ENCODE measurements at regions not wholly inside any gene's neighbourhood (a gene's known extent, or its start where the extent isn't known, plus 50 kb on each side); places are given as distances from the start of the nearest gene placed in this dataset.
A peak's percentile ranks its signal among the peaks of the same experiment; 100 is the strongest.

DNA sequence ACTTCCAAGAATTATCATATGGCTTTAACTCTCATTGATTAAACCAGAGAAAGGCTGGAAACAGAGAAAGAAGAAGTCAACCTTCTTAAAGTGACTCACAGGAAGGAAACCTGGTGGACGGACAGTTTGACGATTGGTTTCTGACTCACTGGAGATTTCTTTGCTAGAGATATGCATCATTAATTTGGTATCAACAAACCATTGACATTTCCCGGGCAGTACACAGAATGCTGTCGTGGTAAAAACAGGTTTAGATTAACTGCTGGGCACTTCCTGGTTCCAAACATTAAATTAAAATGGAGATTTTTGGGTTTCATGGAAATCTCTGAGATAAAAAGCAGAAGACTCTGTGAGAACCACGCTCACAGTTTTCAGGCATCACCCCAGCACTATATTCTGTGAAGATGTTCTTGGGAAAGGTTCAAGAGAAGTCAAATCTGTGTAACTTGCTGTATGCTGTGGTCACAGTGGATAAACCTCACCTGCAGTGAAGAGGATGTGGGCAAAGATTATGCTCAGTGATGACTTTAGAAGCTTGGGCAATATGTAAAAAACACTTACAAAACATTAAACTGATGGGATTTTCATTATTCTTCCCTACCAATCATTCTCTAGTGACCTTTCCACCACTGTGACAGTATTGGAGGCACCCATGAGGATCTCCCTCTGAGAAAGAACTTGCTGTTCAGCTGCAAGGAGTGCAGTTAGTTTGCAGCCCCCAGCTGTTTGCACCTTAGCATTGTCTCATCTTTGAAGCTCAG, 61.1 kb upstream of the CD44 start:
- Histone ChIP-seq H2AFZ (ENCODE audit: low read length) (peak overlapping the region; percentile 70), H3K4me3 (ENCODE audit: insufficient read depth, low read length) (no peak overlapping the region), H3K79me2 (ENCODE audit: insufficient read depth, low read length) (no peaks in the 10 kb centered on the region), H3K27ac (ENCODE audit: low read depth, low read length) (peak overlapping the region; percentile 70), H4K20me1 (ENCODE audit: insufficient read depth, low read length) (no peaks in the 10 kb centered on the region), H3K9me3 (ENCODE audit: low read depth, low read length) (no peaks in the 10 kb centered on the region), H3K4me1 (ENCODE audit: insufficient read depth, low read length) (peaks cover 26% of the 10 kb centered on the region), H3K4me2 (ENCODE audit: insufficient read depth, low read length) (peak overlapping the region; percentile 21), H3K36me3 (ENCODE audit: insufficient read depth, low read length) (no peaks in the 10 kb centered on the region), H3K27me3 (ENCODE audit: insufficient read depth, low read length) (no peaks in the 10 kb centered on the region)
- TF ChIP-seq, protein P1, sequence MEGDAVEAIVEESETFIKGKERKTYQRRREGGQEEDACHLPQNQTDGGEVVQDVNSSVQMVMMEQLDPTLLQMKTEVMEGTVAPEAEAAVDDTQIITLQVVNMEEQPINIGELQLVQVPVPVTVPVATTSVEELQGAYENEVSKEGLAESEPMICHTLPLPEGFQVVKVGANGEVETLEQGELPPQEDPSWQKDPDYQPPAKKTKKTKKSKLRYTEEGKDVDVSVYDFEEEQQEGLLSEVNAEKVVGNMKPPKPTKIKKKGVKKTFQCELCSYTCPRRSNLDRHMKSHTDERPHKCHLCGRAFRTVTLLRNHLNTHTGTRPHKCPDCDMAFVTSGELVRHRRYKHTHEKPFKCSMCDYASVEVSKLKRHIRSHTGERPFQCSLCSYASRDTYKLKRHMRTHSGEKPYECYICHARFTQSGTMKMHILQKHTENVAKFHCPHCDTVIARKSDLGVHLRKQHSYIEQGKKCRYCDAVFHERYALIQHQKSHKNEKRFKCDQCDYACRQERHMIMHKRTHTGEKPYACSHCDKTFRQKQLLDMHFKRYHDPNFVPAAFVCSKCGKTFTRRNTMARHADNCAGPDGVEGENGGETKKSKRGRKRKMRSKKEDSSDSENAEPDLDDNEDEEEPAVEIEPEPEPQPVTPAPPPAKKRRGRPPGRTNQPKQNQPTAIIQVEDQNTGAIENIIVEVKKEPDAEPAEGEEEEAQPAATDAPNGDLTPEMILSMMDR (IDR thresholded peaks at IDR 0.05; ENCODE audit: extremely low read depth, low read depth, low read length) = no peak
- DNase-seq (ENCODE audit: insufficient read length, low spot score, missing footprints) = peak; percentile 15

DNA sequence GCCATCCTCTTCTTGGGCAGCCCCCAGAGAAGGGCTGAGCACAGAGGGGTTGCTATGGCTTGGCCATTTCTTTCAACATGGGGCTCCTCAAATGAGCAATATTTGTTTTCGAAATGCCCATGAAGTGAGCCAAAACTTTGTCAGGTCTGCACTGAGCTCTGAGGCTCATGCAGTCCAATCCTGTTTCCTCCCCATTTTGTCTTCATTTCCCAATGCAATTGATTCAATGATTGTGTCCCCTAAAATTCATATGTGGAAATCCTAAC, 60.6 kb upstream of the CD44 start:
- no peak for DNase-seq (ENCODE audit: insufficient read length, low spot score, missing footprints)
- peak overlapping the region; percentile 70 for H2AFZ ChIP-seq (ENCODE audit: low read length)
- H3K4me2 ChIP-seq (ENCODE audit: insufficient read depth, low read length) = no peak overlapping the region

DNA sequence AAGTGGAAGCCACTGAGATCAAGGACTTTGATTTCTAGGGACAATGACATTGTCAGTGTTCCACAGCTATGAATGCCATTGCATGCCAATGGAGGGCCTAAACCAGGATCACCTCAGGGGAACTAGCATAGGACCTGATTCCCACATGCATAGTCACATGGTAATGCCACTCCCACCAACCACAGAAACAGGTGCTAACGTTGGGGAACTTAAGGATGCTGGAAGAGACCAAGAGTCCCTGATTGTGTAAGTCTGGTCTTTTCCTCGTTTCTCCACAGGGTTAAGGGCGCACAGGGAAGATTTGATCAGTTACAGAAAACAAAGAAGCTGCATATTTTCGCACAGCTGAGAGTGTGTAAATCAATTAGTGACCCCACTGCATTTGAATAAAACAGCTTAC, 59.4 kb upstream of the CD44 start:
- Histone ChIP-seq H3K4me3 (ENCODE audit: insufficient read depth, low read length) (no peak overlapping the region), H4K20me1 (ENCODE audit: insufficient read depth, low read length) (no peaks in the 10 kb centered on the region), H3K36me3 (ENCODE audit: insufficient read depth, low read length) (no peaks in the 10 kb centered on the region), H3K27me3 (ENCODE audit: insufficient read depth, low read length) (no peaks in the 10 kb centered on the region), H3K79me2 (ENCODE audit: insufficient read depth, low read length) (no peaks in the 10 kb centered on the region), H2AFZ (ENCODE audit: low read length) (no peak overlapping the region), H3K4me1 (ENCODE audit: insufficient read depth, low read length) (peaks cover 41% of the 10 kb centered on the region), H3K4me2 (ENCODE audit: insufficient read depth, low read length) (no peak overlapping the region), H3K27ac (ENCODE audit: low read depth, low read length) (no peak overlapping the region), H3K9me3 (ENCODE audit: low read depth, low read length) (no peaks in the 10 kb centered on the region)
- TF ChIP-seq, protein P1 (IDR thresholded peaks at IDR 0.05; ENCODE audit: extremely low read depth, low read depth, low read length) = no peak
- no peak for DNase-seq (ENCODE audit: insufficient read length, low spot score, missing footprints)

More for the DNA sequence above, 60.6 kb upstream of the CD44 start:
- Histone ChIP-seq H3K4me1 (ENCODE audit: insufficient read depth, low read length) (peaks cover 31% of the 10 kb centered on the region), H3K27me3 (ENCODE audit: insufficient read depth, low read length) (no peaks in the 10 kb centered on the region), H3K79me2 (ENCODE audit: insufficient read depth, low read length) (no peaks in the 10 kb centered on the region), H3K4me3 (ENCODE audit: insufficient read depth, low read length) (no peak overlapping the region), H3K36me3 (ENCODE audit: insufficient read depth, low read length) (no peaks in the 10 kb centered on the region), H4K20me1 (ENCODE audit: insufficient read depth, low read length) (no peaks in the 10 kb centered on the region), H3K27ac (ENCODE audit: low read depth, low read length) (peak overlapping the region; percentile 70), H3K9me3 (ENCODE audit: low read depth, low read length) (no peaks in the 10 kb centered on the region)
- TF ChIP-seq, protein P1 (IDR thresholded peaks at IDR 0.05; ENCODE audit: extremely low read depth, low read depth, low read length) = no peak

DNA sequence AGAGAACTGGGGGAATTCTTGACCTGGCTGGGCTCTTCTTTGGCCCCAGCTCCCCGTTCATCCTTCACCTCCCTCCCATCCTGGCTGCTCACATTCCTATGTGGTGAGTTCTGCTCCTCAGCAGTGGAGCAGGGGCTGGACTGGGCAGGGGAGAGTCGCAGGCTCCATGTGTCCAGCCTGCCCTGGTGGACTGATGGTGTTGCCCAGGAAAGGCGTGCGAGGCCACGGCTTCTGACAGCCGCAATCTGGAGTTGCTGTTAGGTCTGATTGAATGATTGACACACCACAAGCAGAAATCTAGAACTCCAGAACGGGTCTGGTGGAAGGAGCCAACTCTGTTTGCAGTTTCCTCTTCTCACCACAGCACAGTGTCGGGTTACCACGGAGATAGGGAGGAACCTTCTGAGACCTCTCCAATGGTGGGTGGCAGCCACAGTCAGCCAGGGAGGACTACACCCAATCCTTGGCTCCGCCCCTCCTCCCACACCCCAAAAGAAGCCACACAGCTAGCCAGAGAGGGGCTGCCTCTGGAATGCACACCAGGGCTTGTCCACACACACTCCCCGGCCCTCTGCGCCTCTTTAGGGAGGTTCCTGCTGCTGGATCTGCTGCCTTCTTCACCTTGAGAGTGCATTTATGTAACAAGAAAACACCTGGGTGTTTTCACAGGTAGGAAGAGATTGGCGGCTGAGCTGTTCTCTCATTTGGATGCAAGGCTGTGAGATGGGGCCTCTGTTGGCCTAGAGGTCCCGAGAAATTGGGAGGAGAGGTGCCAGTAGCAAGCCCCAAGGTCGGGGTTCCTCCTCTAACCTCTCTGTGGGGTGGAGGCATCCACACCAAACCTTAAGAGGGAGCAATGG, 56.4 kb upstream of the CD44 start:
- no peaks in the 10 kb centered on the region for H3K27me3 ChIP-seq (ENCODE audit: insufficient read depth, low read length)
- H4K20me1 ChIP-seq (ENCODE audit: insufficient read depth, low read length) = no peaks in the 10 kb centered on the region
- peak overlapping the region; percentile 76 for H2AFZ ChIP-seq (ENCODE audit: low read length)
- DNase-seq (ENCODE audit: insufficient read length, low spot score, missing footprints) = peak; percentile 90
- peak overlapping the region; percentile 58 for H3K4me2 ChIP-seq (ENCODE audit: insufficient read depth, low read length)
- H3K4me1 ChIP-seq (ENCODE audit: insufficient read depth, low read length) = peaks cover 37% of the 10 kb centered on the region
- H3K4me3 ChIP-seq (ENCODE audit: insufficient read depth, low read length) = peak overlapping the region; percentile 31
- H3K36me3 ChIP-seq (ENCODE audit: insufficient read depth, low read length) = no peaks in the 10 kb centered on the region
- H3K79me2 ChIP-seq (ENCODE audit: insufficient read depth, low read length) = no peaks in the 10 kb centered on the region
- TF ChIP-seq, protein P1 (IDR thresholded peaks at IDR 0.05; ENCODE audit: extremely low read depth, low read depth, low read length) = no peak
- H3K9me3 ChIP-seq (ENCODE audit: low read depth, low read length) = no peaks in the 10 kb centered on the region
- H3K27ac ChIP-seq (ENCODE audit: low read depth, low read length) = peak overlapping the region; percentile 99

All from osteoblast (primary cell).